Lower lobe of right lung (tissue), 2 donors: ENCODE measurements at regions not wholly inside any gene's neighbourhood (a gene's known extent, or its start where the extent isn't known, plus 50 kb on each side); places are given as distances from the start of the nearest gene placed in this dataset.

Experiments used
- ATAC-seq, 2 donors: fragments of 200-7000 bp; cut with Tn5 transposase; one replicate each; pipeline ENCODE4 v1.9.1; 2020 to 2022; ENCODE audit warnings: mild to moderate bottlenecking in 2 of 2, moderate library complexity in 2 of 2
- DNase-seq: peaks from one replicate; pipeline ENCODE4 v3.0.0-alpha.2; 2020
- H3K27ac ChIP-seq: fragments of 200-600 bp; one replicate; pipeline ENCODE4 v1.8.0; 2022
- H3K27me3 ChIP-seq: fragments of 200-600 bp; one replicate; pipeline ENCODE4 v1.8.0; 2022; ENCODE audit warnings: low read depth
- H3K36me3 ChIP-seq: fragments of 200-600 bp; one replicate; pipeline ENCODE4 v1.8.0; 2022; ENCODE audit warnings: mild to moderate bottlenecking
- H3K4me1 ChIP-seq: fragments of 200-600 bp; one replicate; pipeline ENCODE4 v1.8.0; 2022
- H3K4me3 ChIP-seq: fragments of 200-600 bp; one replicate; pipeline ENCODE4 v1.8.0; 2022; ENCODE audit warnings: mild to moderate bottlenecking
- H3K9me3 ChIP-seq: fragments of 200-600 bp; one replicate; pipeline ENCODE4 v1.8.0; 2022
- CTCF ChIP-seq: fragments of 200-600 bp; IDR thresholded peaks from one replicate; pipeline ENCODE4 v1.8.0; 2022; ENCODE audit warnings: antibody characterized with exemption, mild to moderate bottlenecking
- intact Hi-C: fragments of 100-400 bp; cut with DNase I; formaldehyde crosslinking; loops from one replicate; pipeline ENCODE4 v1.11.0; 2022
- donor health status: DM: no; HTN: yes; CAD: no; lungs with severe emphysema.

- H3K4me1 ChIP-seq = no peaks in the 10 kb centered on the region
- H3K27ac ChIP-seq = no peak overlapping the region
- ATAC-seq = no peak
- H3K9me3 ChIP-seq = no peaks in the 10 kb centered on the region
- no peaks in the 10 kb centered on the region for H3K36me3 ChIP-seq
- H3K4me3 ChIP-seq = no peak overlapping the region
- TF ChIP-seq CTCF = no peak
- no peak for DNase-seq
- no peaks in the 10 kb centered on the region for H3K27me3 ChIP-seq
- intact Hi-C loops = no loop called here
Observed at GRCh38 chr2:198312596-198313483, 508.4 kb downstream of the PLCL1 start.

- TF ChIP-seq CTCF = no peak
- intact Hi-C loops = no loop called here
- H3K4me1 ChIP-seq = no peaks in the 10 kb centered on the region
- H3K36me3 ChIP-seq = no peaks in the 10 kb centered on the region
- DNase-seq = no peak
- no peak overlapping the region for H3K4me3 ChIP-seq
- no peak for ATAC-seq
- H3K27ac ChIP-seq = no peak overlapping the region
- H3K27me3 ChIP-seq = no peaks in the 10 kb centered on the region
- no peaks in the 10 kb centered on the region for H3K9me3 ChIP-seq
Observed at GRCh38 chr2:198311020-198311419, 506.6 kb downstream of the PLCL1 start.

GRCh38 chr2:198309673-198310280, 505.4 kb downstream of the PLCL1 start:
- H3K9me3 ChIP-seq = no peaks in the 10 kb centered on the region
- H3K36me3 ChIP-seq = no peaks in the 10 kb centered on the region
- intact Hi-C loops = no loop called here
- DNase-seq (no peak), ATAC-seq (peak in 1 of 2 donors; percentile 52)
- H3K27me3 ChIP-seq = no peaks in the 10 kb centered on the region
- H3K27ac ChIP-seq = no peak overlapping the region
- no peaks in the 10 kb centered on the region for H3K4me1 ChIP-seq
- TF ChIP-seq CTCF = peak; percentile 85
- H3K4me3 ChIP-seq = no peak overlapping the region

DNA sequence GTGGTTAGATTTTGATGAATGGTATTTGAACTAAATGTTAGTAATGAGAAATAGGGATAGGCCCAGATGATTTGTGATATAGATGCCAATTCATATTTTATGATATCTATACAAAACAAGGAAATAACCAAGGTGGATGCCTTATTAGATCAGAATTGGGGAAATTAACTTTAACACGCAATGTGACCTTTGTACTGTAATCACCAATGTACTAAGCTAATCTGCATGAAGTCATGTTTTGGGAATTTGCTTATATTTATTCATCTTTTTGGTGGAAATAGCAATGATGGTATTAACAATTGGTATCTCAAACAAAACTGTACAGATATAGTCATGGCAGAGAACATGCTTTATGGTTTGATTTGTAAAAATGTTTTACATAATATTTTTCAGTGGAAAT, 504.7 kb downstream of the PLCL1 start:
- Histone ChIP-seq H3K4me1 (no peaks in the 10 kb centered on the region), H3K27me3 (no peaks in the 10 kb centered on the region), H3K9me3 (no peaks in the 10 kb centered on the region), H3K27ac (no peak overlapping the region), H3K4me3 (no peak overlapping the region), H3K36me3 (no peaks in the 10 kb centered on the region)
- intact Hi-C loops = no loop called here
- TF ChIP-seq CTCF = no peak
- DNase-seq = no peak
- no peak for ATAC-seq

DNA sequence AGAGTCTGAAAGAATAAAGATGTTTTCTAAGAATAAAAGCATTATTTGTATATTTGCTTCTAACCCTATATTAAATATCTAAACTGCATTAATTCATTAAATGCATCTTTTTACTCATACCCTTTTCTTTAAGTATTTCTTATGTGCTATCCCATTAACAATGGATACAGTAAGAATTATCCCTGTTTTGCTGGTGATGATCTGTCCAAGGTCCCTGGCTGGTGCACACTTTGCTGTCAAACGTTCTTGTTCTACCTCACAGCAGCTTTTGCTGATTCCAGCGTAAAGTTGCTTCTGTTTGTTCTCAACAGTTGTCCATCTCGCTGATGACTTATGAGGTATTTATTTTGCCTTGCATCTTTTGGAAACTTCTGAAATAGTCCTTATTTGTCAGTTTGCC, 504.0 kb downstream of the PLCL1 start:
- ATAC-seq = no peak
- intact Hi-C loops = no loop called here
- no peaks in the 10 kb centered on the region for H3K4me1 ChIP-seq

More for the DNA sequence above, 504.0 kb downstream of the PLCL1 start:
- Histone ChIP-seq H3K9me3 (no peaks in the 10 kb centered on the region), H3K4me3 (no peak overlapping the region), H3K27me3 (no peaks in the 10 kb centered on the region), H3K27ac (no peak overlapping the region), H3K36me3 (no peaks in the 10 kb centered on the region)
- DNase-seq = no peak
- no peak for TF ChIP-seq CTCF
